Stimulated activated CD8-positive, alpha-beta memory T cell treated with anti-CD3 and anti-CD28 coated beads, Interleukin-7, amount 100 ng/mL, for 24 hours (primary cell): ENCODE measurements at regions not wholly inside any gene's neighbourhood (a gene's known extent, or its start where the extent isn't known, plus 50 kb on each side); places are given as distances from the start of the nearest gene placed in this dataset.
"Not testable (repeated sequence)": the region's sequence is repeated elsewhere in the genome, so short reads cannot be mapped to it uniquely, and the experiment has no call there.

Source experiments
- DNase-seq: peaks from one replicate; pipeline ENCODE4 v3.0.0-alpha.2; 2020; ENCODE audit warnings: low read depth

GRCh38 chr6:145068577-145068976 lies 666.7 kb downstream of the EPM2A start:
- DNase-seq = no peak

GRCh38 chr6:145069966-145070365 lies 665.4 kb downstream of the EPM2A start:
- DNase-seq = no peak

GRCh38 chr6:145070791-145071190 lies 664.5 kb downstream of the EPM2A start:
- no peak for DNase-seq

GRCh38 chr6:145071836-145072235 lies 663.5 kb downstream of the EPM2A start:
- DNase-seq = no peak

GRCh38 chr6:145073811-145074210 lies 661.5 kb downstream of the EPM2A start:
- no peak for DNase-seq

GRCh38 chr6:145074805-145075204 lies 660.5 kb downstream of the EPM2A start:
- no peak for DNase-seq

GRCh38 chr6:145075425-145075824 lies 659.9 kb downstream of the EPM2A start:
- DNase-seq = no peak

GRCh38 chr6:145076115-145076841 lies 659.0 kb downstream of the EPM2A start:
- DNase-seq = no peak

GRCh38 chr6:145077382-145077781 lies 657.9 kb downstream of the EPM2A start:
- no peak for DNase-seq

GRCh38 chr6:145080651-145081050 lies 654.7 kb downstream of the EPM2A start:
- no peak for DNase-seq

GRCh38 chr6:145081677-145082076 lies 653.6 kb downstream of the EPM2A start:
- no peak for DNase-seq

GRCh38 chr6:145082359-145082758 lies 653.0 kb downstream of the EPM2A start:
- no peak for DNase-seq

- no peak for DNase-seq
These were observed 649.1 kb downstream of the EPM2A start for GRCh38 chr6:145086197-145086596.

GRCh38 chr6:145087034-145087433 lies 648.3 kb downstream of the EPM2A start:
- no peak for DNase-seq

GRCh38 chr6:145090801-145091585 lies 644.3 kb downstream of the EPM2A start:
- DNase-seq = no peak

- no peak for DNase-seq
These were observed 643.7 kb downstream of the EPM2A start for GRCh38 chr6:145091586-145092142.

- DNase-seq = no peak
These were observed 642.8 kb downstream of the EPM2A start for GRCh38 chr6:145092554-145092953.

GRCh38 chr6:145093226-145093625 lies 642.1 kb downstream of the EPM2A start:
- DNase-seq = no peak

- no peak for DNase-seq
These were observed 638.5 kb downstream of the EPM2A start for GRCh38 chr6:145096846-145097245.

GRCh38 chr6:145098127-145098526 lies 637.2 kb downstream of the EPM2A start:
- DNase-seq = not testable (repeated sequence)

- DNase-seq = no peak
These were observed 635.6 kb downstream of the EPM2A start for GRCh38 chr6:145099713-145100112.

GRCh38 chr6:145110109-145110508 lies 625.2 kb downstream of the EPM2A start:
- no peak for DNase-seq

GRCh38 chr6:145111407-145111806 lies 623.9 kb downstream of the EPM2A start:
- not testable (repeated sequence) for DNase-seq
